GM21367 (cell line): ENCODE measurements at regions not wholly inside any gene's neighbourhood (a gene's known extent, or its start where the extent isn't known, plus 50 kb on each side); places are given as distances from the start of the nearest gene placed in this dataset.

ENCODE experiments used
- ATAC-seq: cut with Tn5 transposase; IDR thresholded peaks from one replicate; pipeline ENCODE4 v1.9.1; 2021; ENCODE audit not compliant: unreplicated experiment

- ATAC-seq: no peak
These were observed 142.9 kb upstream of the TMPO start for GRCh38 chr12:98372340-98373024.

- peak; percentile 60 for ATAC-seq
These were observed 142.3 kb upstream of the TMPO start for GRCh38 chr12:98373025-98373554.

- ATAC-seq: no peak
These were observed 141.4 kb upstream of the TMPO start for GRCh38 chr12:98374007-98374406.

DNA sequence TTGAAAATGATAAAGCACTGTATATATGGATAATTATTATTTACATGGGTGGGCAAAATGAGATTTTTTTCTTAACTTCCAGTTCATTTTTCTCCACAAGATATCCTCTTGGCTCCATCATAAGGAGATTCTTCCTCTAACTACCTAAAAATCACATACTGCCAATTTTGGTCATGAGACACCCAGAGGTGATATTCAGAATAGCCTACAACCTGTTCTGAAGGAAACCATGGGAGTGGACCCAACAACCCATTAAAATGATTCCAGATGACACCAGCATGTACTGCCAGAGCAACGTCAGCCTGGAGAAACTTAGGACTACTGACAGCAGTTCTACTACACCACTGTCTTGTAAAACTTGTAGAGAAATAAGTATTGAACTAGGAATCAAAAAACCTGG is 136.3 kb upstream of the TMPO start:
- ATAC-seq: no peak

DNA sequence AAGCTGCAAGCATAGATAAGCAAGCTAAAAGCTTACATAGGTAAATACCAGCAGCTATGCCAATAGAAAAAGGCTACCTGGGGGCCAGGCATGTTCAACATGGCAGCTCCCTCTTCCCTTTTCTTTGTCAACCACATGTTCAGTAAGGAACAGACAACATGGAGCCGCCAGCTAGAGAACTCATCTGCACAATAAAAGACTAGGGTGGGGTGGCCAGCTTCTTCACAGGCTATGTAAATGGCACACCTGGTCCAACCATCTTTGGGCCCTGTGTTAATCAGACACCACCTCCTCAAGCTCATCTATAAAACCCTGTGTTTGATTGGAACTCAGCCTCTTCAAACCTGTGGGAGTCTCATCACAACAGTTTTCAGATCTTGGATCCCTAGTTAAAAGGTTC is 129.7 kb upstream of the TMPO start:
- ATAC-seq: no peak

GRCh38 chr12:98387444-98387843 is 127.9 kb upstream of the TMPO start:
- no peak for ATAC-seq

DNA sequence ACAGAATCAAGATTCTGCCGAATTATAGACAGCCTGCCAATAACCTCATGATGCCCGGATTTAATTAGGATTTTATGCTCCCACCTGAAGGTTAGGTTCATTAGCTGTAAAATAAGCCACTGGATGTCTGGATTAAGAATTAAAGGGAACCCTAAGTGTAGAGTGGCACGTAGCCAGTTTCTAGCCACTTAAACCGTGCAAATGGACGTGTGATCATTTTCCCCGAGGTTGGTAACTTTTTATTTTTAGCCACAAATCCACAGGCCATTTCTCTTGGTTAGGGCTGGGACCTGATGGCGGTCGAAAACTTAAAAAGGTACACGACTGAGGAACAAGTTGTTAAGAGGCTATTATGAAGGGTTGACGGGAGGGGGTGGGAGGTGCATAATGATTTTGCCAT is 127.3 kb upstream of the TMPO start:
- ATAC-seq: no peak

- no peak for ATAC-seq
These were observed 125.8 kb upstream of the TMPO start for GRCh38 chr12:98389593-98389992.

DNA sequence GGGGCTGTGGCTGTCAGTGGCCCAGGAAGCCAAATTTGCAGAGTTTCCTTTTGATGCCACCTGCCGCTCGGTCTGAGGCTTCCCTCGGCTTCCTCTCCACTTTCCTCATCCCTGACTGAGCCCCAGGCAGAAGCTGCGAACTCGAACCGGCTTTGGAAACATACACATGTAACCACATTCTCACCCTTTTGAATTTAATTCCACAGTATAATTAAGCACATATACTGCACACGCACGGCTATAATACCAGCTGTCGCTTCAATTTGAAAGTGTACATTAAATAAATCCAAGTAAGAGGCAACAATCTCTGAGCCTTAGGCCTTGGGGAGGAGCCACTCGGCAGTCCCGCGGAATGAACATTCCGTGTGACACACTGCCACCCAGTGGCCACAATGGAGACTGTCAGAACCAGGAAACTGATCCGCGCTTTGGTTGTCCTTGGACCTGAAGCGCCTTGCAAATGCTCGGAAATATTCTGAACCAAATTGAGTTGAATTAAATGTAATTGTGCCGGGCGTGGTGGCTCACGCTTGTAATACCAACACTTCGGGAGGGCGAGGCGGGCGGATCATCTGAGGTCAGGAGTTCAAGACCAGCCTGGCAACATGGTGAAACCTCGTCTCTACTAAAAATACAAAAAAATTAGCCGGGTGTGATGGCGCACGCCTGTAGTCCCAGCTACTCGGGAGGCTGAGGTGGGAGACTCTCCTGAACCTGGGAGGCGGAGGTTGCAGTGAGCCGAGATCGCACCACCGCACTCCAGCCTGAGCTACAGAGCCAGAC is 117.9 kb upstream of the TMPO start:
- peak; percentile 82 for ATAC-seq

- ATAC-seq: peak; percentile 45
These were observed 115.9 kb upstream of the TMPO start for GRCh38 chr12:98399532-98399931.

GRCh38 chr12:98401427-98401826 is 114.0 kb upstream of the TMPO start:
- no peak for ATAC-seq

- no peak for ATAC-seq
These were observed 113.3 kb upstream of the TMPO start for GRCh38 chr12:98402091-98402490.

- ATAC-seq: no peak
These were observed 112.7 kb upstream of the TMPO start for GRCh38 chr12:98402671-98403070.

GRCh38 chr12:98403385-98403784 is 112.0 kb upstream of the TMPO start:
- ATAC-seq: no peak

- ATAC-seq: no peak
These were observed 111.5 kb upstream of the TMPO start for GRCh38 chr12:98403936-98404335.

DNA sequence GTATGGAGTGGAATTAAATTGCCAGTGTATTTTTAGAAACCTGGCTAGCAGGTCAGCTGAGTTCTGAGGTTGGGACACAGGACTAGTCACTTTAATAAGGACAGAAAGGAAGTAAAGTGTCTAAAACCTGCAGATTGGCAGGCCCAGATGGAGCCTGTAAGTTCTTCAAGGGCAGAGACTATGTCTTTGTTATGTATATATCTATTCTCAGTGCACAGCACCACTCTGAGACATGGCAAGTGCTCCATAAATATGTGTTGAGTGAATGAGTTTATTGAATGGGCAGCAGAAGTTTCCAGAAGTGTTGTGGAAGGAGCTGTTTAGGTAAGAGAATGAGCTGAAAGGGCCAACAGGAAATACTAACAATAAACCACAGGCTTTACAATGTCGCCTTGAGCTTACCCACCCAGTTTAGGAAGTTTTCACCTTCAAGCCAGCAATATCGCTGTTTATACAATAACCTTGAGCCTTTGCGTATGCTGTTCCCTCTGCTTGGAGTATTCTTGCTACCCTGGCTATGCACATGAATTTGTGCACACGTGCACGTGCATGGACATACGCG is 109.5 kb upstream of the TMPO start:
- ATAC-seq: no peak

GRCh38 chr12:98406378-98406777 is 109.0 kb upstream of the TMPO start:
- ATAC-seq: no peak

GRCh38 chr12:98408681-98409080 is 106.7 kb upstream of the TMPO start:
- no peak for ATAC-seq

DNA sequence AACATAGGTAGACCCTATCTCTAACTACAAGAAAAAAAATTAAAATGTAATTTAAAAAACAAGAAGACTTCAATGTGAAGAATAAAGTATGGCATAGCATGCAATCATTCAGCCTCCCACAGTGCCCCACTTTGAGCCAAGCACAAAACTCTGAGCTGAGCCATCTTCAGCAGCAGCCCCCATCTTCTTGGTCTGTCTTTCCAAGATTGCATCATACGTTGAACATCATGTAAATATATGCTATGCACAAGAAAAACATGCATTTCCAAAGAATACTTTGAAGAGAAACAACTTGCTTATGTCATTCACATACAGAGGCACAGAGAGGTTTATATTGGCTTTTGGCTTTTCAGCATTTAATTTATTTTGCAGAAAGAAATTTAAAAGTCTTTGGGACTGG is 105.8 kb upstream of the TMPO start:
- ATAC-seq: no peak

GRCh38 chr12:98410356-98410755 is 105.0 kb upstream of the TMPO start:
- ATAC-seq: no peak

DNA sequence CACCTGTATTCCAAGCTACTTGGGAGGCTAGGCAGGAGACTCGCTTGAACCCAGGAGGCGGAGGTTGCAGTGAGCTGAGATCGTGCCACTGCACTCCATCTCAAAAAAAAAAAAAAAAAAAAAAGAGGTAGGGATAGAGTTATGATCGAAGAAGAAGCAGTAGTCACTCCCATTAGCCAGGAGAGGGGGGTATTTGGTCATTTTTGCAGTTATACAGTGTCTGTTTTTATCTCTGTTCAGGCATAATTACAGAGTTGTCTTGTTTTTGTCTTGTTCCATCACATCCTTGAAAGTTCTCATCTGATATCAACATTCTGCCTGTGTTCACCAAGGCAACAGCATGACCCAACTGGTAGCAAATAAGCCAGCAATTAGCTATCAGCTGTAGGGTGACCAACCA is 98.5 kb upstream of the TMPO start:
- no peak for ATAC-seq

DNA sequence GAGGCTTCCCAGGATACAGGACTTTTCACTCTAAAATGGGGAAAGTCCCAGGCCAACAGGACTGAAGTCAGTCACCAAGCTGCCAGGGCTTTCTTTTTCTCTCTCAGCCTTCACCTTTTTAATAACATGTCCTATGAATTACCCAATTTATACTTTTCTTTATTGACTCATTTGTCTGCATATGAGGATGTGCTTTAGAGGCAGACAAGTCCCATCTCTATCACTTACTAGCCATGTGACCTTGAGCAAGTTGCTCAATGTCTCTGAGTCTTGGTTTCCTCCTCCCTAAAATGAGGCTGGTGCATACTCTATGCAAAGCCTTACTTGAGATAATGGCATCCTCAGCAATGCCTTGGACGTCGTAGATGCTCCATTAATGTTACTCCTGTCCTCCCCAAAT is 98.1 kb upstream of the TMPO start:
- ATAC-seq: no peak
